ENCODE measurements at regions not wholly inside any gene's neighbourhood (a gene's known extent, or its start where the extent isn't known, plus 50 kb on each side); places are given as distances from the start of the nearest gene placed in this dataset.

GRCh38 chrX:112313201-112313600, 230.6 kb upstream of the TRPC5 start:
- TF ChIP-seq BACH2 (CRISPR knock-in tag; IDR thresholded peaks at IDR 0.05; ENCODE audit: borderline replicate concordance): no peak
- TF ChIP-seq POU6F1 (CRISPR knock-in tag; IDR thresholded peaks at IDR 0.05; ENCODE audit: borderline replicate concordance, low read depth): no peak
- no peak for TF ChIP-seq TCF4 (CRISPR knock-in tag; IDR thresholded peaks at IDR 0.05; ENCODE audit: borderline replicate concordance)

Measured in SK-N-SH treated with all-trans-retinoic acid at 6 μM for 48 hours (cell line).